Parathyroid adenoma (tissue), 2 donors: ENCODE measurements at regions not wholly inside any gene's neighbourhood (a gene's known extent, or its start where the extent isn't known, plus 50 kb on each side); places are given as distances from the start of the nearest gene placed in this dataset.

Source experiments
- H2AFZ ChIP-seq: fragments of 300-600 bp; sonication (generic); one replicate; pipeline ENCODE4 v1.7.0; 2017; ENCODE audit warnings: antibody characterized with exemption, mild to moderate bottlenecking
- H3K27ac ChIP-seq: fragments of 300-600 bp; sonication (generic); one replicate; pipeline ENCODE4 v1.7.0; 2017
- H3K27me3 ChIP-seq: fragments of 300-600 bp; sonication (generic); one replicate; pipeline ENCODE4 v1.7.0; 2017; ENCODE audit warnings: low read length; ENCODE audit not compliant: control insufficient read depth, insufficient read depth
- H3K36me3 ChIP-seq: fragments of 300-600 bp; sonication (generic); one replicate; pipeline ENCODE4 v1.7.0; 2017; ENCODE audit warnings: low read length; ENCODE audit not compliant: control insufficient read depth, insufficient read depth
- H3K4me1 ChIP-seq: fragments of 300-600 bp; sonication (generic); one replicate; pipeline ENCODE4 v1.7.0; 2017; ENCODE audit warnings: control low read depth
- H3K4me2 ChIP-seq: fragments of 300-600 bp; sonication (generic); one replicate; pipeline ENCODE4 v1.7.0; 2017; ENCODE audit warnings: low read length
- H3K4me3 ChIP-seq: fragments of 300-600 bp; sonication (generic); one replicate; pipeline ENCODE4 v1.7.0; 2017; ENCODE audit warnings: low read depth, low read length
- H3K79me2 ChIP-seq: fragments of 300-600 bp; sonication (generic); one replicate; pipeline ENCODE4 v1.7.0; 2017; ENCODE audit warnings: control low read depth
- H3K9ac ChIP-seq: fragments of 300-600 bp; sonication (generic); one replicate; pipeline ENCODE4 v1.7.0; 2017; ENCODE audit warnings: mild to moderate bottlenecking
- H3K9me3 ChIP-seq: fragments of 300-600 bp; sonication (generic); one replicate; pipeline ENCODE4 v1.7.0; 2017; ENCODE audit warnings: low read length; ENCODE audit not compliant: control insufficient read depth
- TF ChIP-seq, protein P1 (sequence below): fragments of 300-600 bp; sonication (generic); IDR thresholded peaks from one replicate; pipeline ENCODE4 v1.7.0; 2017; ENCODE audit warnings: antibody characterized with exemption, mild to moderate bottlenecking
- donor health status: primary hyperparathyroidism.

DNA sequence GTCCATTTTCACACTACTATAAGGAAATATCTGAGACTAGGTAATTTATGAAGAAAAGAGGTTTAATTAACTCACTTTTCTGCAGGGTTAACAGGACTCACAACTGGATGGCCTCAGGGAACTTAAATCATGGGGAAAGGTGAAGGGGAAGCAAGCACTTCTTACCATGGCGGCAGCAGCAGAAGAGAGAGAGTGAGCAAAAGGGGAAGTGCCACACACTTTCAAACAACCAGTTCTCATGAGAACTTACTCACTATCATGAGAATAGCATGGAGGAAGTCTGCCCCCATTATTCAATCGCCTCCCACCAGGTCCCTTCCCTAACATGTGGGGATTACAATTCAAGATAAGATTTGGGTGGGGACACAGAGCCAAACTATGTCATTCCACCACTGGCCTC is 55.1 kb upstream of the NETO1 start:
- no peaks in the 10 kb centered on the region for H3K4me1 ChIP-seq
- no peaks in the 10 kb centered on the region for H3K36me3 ChIP-seq
- no peak overlapping the region for H2AFZ ChIP-seq
- no peak overlapping the region for H3K27ac ChIP-seq
- no peaks in the 10 kb centered on the region for H3K27me3 ChIP-seq
- no peaks in the 10 kb centered on the region for H3K79me2 ChIP-seq
- TF ChIP-seq, protein P1, sequence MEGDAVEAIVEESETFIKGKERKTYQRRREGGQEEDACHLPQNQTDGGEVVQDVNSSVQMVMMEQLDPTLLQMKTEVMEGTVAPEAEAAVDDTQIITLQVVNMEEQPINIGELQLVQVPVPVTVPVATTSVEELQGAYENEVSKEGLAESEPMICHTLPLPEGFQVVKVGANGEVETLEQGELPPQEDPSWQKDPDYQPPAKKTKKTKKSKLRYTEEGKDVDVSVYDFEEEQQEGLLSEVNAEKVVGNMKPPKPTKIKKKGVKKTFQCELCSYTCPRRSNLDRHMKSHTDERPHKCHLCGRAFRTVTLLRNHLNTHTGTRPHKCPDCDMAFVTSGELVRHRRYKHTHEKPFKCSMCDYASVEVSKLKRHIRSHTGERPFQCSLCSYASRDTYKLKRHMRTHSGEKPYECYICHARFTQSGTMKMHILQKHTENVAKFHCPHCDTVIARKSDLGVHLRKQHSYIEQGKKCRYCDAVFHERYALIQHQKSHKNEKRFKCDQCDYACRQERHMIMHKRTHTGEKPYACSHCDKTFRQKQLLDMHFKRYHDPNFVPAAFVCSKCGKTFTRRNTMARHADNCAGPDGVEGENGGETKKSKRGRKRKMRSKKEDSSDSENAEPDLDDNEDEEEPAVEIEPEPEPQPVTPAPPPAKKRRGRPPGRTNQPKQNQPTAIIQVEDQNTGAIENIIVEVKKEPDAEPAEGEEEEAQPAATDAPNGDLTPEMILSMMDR = no peak
- no peak overlapping the region for H3K4me3 ChIP-seq
- H3K9ac ChIP-seq = no peak overlapping the region
- peaks cover 3% of the 10 kb centered on the region for H3K9me3 ChIP-seq
- H3K4me2 ChIP-seq = no peak overlapping the region
